Esophagus muscularis mucosa (tissue), 4 donors: ENCODE measurements at regions not wholly inside any gene's neighbourhood (a gene's known extent, or its start where the extent isn't known, plus 50 kb on each side); places are given as distances from the start of the nearest gene placed in this dataset.

ENCODE experiments used
- DNase-seq: peaks from one replicate; pipeline ENCODE4 v3.0.0-alpha.2; 2017; ENCODE audit errors: extremely low spot score
- H3K27ac ChIP-seq, 4 donors: fragments of 200-600 bp; sonication (generic); replicated peaks in 1 of 4; 1 replicate in 3 of 4; 2 replicates in 1 of 4; pipeline ENCODE4 v1.5.1; 2016 to 2019; ENCODE audit warnings: mild to moderate bottlenecking in 1 of 4
- H3K27me3 ChIP-seq, 4 donors: fragments of 200-600 bp; sonication (generic); one replicate each; pipeline versions ENCODE4 v1.5.1 to v1.6.0; 2016 to 2019
- H3K36me3 ChIP-seq, 4 donors: fragments of 200-600 bp; sonication (generic); one replicate each; pipeline ENCODE4 v1.5.1; 2016 to 2019
- H3K4me1 ChIP-seq, 4 donors: fragments of 200-600 bp; sonication (generic); one replicate each; pipeline ENCODE4 v1.5.1; 2016 to 2019
- H3K4me3 ChIP-seq, 4 donors: fragments of 200-600 bp; sonication (generic); 1 replicate in 2 of 4; 2 replicates in 2 of 4; pipeline ENCODE4 v1.5.1; 2016 to 2019; ENCODE audit warnings: mild to moderate bottlenecking in 4 of 4, moderate library complexity in 1 of 4
- H3K9me3 ChIP-seq, 4 donors: fragments of 200-600 bp; sonication (generic); 1 replicate in 3 of 4; 2 replicates in 1 of 4; pipeline ENCODE4 v1.5.1; 2016 to 2019
- CTCF ChIP-seq, 3 experiments: fragments of 200-600 bp in 2 of 3; fragments of 450-650 bp in 1 of 3; sonication (generic) in 2 of 3; IDR thresholded peaks; one replicate each; pipeline ENCODE4 v1.5.1; 2017 to 2019; ENCODE audit warnings: antibody characterized with exemption in 3 of 3, mild to moderate bottlenecking in 2 of 3, moderate library complexity in 1 of 3
- EP300 ChIP-seq: sonication (generic); formaldehyde crosslinking; IDR thresholded peaks from one replicate; pipeline ENCODE4 v1.6.1; 2017; ENCODE audit warnings: antibody characterized with exemption
- POLR2A ChIP-seq: fragments of 450-650 bp; IDR thresholded peaks from one replicate; pipeline ENCODE4 v1.6.1; 2017; ENCODE audit warnings: antibody characterized with exemption, moderate library complexity, mild to moderate bottlenecking, low read depth
- POLR2AphosphoS5 ChIP-seq, 2 donors: sonication (generic); formaldehyde crosslinking; IDR thresholded peaks; one replicate each; pipeline ENCODE4 v1.6.1; 2017; ENCODE audit warnings: antibody characterized with exemption in 2 of 2
- WGBS: methylation state at CpG from one replicate; pipeline ENCODE4 v1.1.5; 2018; 5-methylcytosine and 5-hydroxymethylcytosine counted together
- intact Hi-C: fragments of 100-400 bp; cut with DNase I; formaldehyde crosslinking; loops from one replicate; pipeline ENCODE4 v1.15.1; 2023

DNA sequence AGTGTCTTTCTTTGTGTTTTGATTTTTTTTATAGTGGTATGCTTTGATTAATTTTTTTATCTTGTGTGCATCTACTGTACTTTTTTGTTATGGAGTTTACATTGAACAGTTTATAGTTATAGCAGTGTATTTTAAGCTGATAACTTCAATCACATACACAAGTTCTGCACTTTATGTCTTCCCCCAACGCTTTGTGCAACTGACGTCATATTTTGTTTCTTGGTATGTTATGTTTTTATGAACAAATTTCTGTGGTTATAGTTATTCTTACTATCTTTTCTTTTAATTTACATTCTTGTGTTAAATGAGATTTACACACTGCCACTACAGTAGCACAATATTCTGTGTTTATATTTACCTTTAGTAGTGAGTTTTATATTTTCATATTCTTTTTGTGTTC lies 197.1 kb downstream of the SNAPC1 start:
- intact Hi-C loops: no loop called here
- TF ChIP-seq EP300: no peak
- H3K36me3 ChIP-seq: no peaks in the 10 kb centered on the region
- 100% methylated on average over 2 of the region's 2 CpGs for WGBS
- no peak for DNase-seq
- no peaks in the 10 kb centered on the region for H3K27me3 ChIP-seq
- H3K27ac ChIP-seq: no peak overlapping the region
- H3K9me3 ChIP-seq: peaks cover 0 to 16% (median 13%) of the 10 kb centered on the region in 4 donors
- no peak overlapping the region for H3K4me3 ChIP-seq
- H3K4me1 ChIP-seq: no peaks in the 10 kb centered on the region

- Histone ChIP-seq H3K27me3 (no peaks in the 10 kb centered on the region), H3K36me3 (no peaks in the 10 kb centered on the region), H3K9me3 (peaks cover 0 to 13% (median 9%) of the 10 kb centered on the region in 4 donors), H3K4me1 (no peaks in the 10 kb centered on the region), H3K4me3 (no peak overlapping the region), H3K27ac (no peak overlapping the region)
- intact Hi-C loops: no loop called here
- TF ChIP-seq POLR2AphosphoS5 (IDR thresholded peaks at IDR 0.05): no peak
- no peak for TF ChIP-seq CTCF (IDR thresholded peaks at IDR 0.05)
- no peak for TF ChIP-seq POLR2A
- TF ChIP-seq EP300: no peak
- no peak for DNase-seq
- WGBS: 87% methylated on average over 2 of the region's 2 CpGs
These were observed 199.1 kb downstream of the SNAPC1 start for GRCh38 chr14:61961369-61961768.

GRCh38 chr14:61963926-61964325 lies 201.7 kb downstream of the SNAPC1 start:
- Histone ChIP-seq H3K9me3 (peaks cover 0 to 10% (median 2%) of the 10 kb centered on the region in 4 donors), H3K27ac (no peak overlapping the region), H3K27me3 (no peaks in the 10 kb centered on the region), H3K4me1 (no peaks in the 10 kb centered on the region), H3K4me3 (no peak overlapping the region), H3K36me3 (no peaks in the 10 kb centered on the region)
- 92% methylated on average over 2 of the region's 2 CpGs for WGBS
- intact Hi-C loops: no loop called here
- TF ChIP-seq POLR2A (no peak), POLR2AphosphoS5 (IDR thresholded peaks at IDR 0.05) (no peak)
- DNase-seq: no peak

- intact Hi-C loops: no loop called here
- TF ChIP-seq POLR2A: no peak
- TF ChIP-seq EP300: no peak
- no peak for TF ChIP-seq POLR2AphosphoS5 (IDR thresholded peaks at IDR 0.05)
- no peak for TF ChIP-seq CTCF (IDR thresholded peaks at IDR 0.05)
- DNase-seq: no peak
- no peaks in the 10 kb centered on the region for H3K4me1 ChIP-seq
- 89% methylated on average over 2 of the region's 2 CpGs for WGBS
- H3K9me3 ChIP-seq: peaks cover 0 to 10% (median 2%) of the 10 kb centered on the region in 4 donors
- H3K36me3 ChIP-seq: no peaks in the 10 kb centered on the region
- no peaks in the 10 kb centered on the region for H3K27me3 ChIP-seq
- no peak overlapping the region for H3K4me3 ChIP-seq
- no peak overlapping the region for H3K27ac ChIP-seq
These were observed 203.0 kb downstream of the SNAPC1 start for GRCh38 chr14:61965030-61965745.

GRCh38 chr14:61968207-61968606 lies 206.0 kb downstream of the SNAPC1 start:
- 85% methylated on average over 2 of the region's 2 CpGs for WGBS
- Histone ChIP-seq H3K4me1 (no peaks in the 10 kb centered on the region), H3K4me3 (no peak overlapping the region), H3K9me3 (peaks cover 0 to 5% (median 0%) of the 10 kb centered on the region in 4 donors), H3K27me3 (no peaks in the 10 kb centered on the region), H3K36me3 (no peaks in the 10 kb centered on the region), H3K27ac (no peak overlapping the region)
- intact Hi-C loops: no loop called here
- TF ChIP-seq EP300 (no peak), POLR2AphosphoS5 (IDR thresholded peaks at IDR 0.05) (no peak), POLR2A (no peak), CTCF (IDR thresholded peaks at IDR 0.05) (no peak)
- no peak for DNase-seq

- TF ChIP-seq CTCF (IDR thresholded peaks at IDR 0.05): no peak
- TF ChIP-seq POLR2A: no peak
- TF ChIP-seq EP300: no peak
- no peak for TF ChIP-seq POLR2AphosphoS5 (IDR thresholded peaks at IDR 0.05)
- Histone ChIP-seq H3K36me3 (no peaks in the 10 kb centered on the region), H3K4me3 (no peak overlapping the region), H3K27ac (no peak overlapping the region), H3K4me1 (no peaks in the 10 kb centered on the region), H3K27me3 (no peaks in the 10 kb centered on the region), H3K9me3 (peaks cover 0 to 5% (median 0%) of the 10 kb centered on the region in 4 donors)
- intact Hi-C loops: no loop called here
- WGBS: 71% methylated on average over 3 of the region's 3 CpGs
- DNase-seq: no peak
These were observed 210.5 kb downstream of the SNAPC1 start for GRCh38 chr14:61972711-61973110.
